Forelimb muscle (tissue), 1 donor: ENCODE measurements at regions not wholly inside any gene's neighbourhood (a gene's known extent, or its start where the extent isn't known, plus 50 kb on each side); places are given as distances from the start of the nearest gene placed in this dataset.

Experiments
- DNase-seq: peaks from one replicate; pipeline ENCODE4 v3.0.0-alpha.2; 2013; ENCODE audit warnings: low read depth

DNA sequence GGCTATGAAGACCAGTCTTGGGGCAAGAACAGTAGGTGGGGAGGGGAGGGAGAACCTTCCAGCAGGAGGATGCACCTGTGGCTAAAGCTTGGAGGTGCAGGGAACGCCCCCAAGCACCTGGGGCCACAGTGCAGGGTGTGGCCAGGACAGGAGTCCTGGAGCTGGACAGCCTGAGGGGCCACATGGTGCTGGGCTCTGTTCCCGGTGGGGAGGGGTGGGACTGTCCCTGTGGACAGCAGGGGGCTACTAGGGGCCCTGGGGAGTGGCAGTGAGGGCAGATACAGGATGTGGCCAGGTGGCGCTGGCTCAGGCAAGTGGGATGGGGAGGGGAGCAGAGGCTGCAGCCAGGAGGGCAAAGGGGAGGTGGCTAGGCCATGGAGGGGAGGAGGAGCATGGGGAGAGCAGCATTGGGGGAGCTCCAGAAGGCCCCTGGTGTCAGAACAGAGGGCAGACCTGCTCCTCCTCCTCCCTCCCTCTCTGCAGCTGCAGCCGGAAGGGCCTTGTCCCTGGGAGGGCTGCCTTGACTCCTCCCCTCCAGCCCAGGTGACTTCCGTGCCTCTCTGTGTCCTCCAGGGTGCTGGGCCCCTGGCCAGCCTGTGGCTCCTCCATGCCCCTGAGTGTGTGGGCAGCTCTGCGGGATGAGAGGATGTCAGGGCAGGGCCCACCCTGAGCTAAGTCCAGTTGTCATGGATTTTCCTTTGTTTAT lies 68.4 kb upstream of the DLK1 start:
- no peak for DNase-seq

GRCh38 chr14:100659345-100660001 lies 67.2 kb upstream of the DLK1 start:
- no peak for DNase-seq

DNA sequence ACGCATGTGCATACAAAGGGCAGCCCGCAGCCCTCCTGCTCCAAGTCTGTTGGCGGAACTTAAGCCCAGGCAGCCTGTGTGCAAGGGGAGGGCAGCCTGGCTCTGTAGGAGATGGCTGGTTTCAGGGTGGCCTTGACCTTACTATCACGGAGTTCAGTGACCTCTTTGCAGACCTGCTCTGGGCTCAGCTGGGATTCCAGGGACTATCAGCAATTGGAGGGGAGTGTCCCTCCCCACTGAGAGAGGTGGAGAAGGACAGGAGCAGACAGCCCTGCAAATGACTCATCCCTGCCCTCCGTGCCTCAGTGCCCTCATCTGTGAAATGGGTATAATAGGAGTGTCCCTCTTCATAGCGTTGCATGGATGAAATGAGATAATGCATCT lies 66.2 kb upstream of the DLK1 start:
- DNase-seq, result no peak

DNA sequence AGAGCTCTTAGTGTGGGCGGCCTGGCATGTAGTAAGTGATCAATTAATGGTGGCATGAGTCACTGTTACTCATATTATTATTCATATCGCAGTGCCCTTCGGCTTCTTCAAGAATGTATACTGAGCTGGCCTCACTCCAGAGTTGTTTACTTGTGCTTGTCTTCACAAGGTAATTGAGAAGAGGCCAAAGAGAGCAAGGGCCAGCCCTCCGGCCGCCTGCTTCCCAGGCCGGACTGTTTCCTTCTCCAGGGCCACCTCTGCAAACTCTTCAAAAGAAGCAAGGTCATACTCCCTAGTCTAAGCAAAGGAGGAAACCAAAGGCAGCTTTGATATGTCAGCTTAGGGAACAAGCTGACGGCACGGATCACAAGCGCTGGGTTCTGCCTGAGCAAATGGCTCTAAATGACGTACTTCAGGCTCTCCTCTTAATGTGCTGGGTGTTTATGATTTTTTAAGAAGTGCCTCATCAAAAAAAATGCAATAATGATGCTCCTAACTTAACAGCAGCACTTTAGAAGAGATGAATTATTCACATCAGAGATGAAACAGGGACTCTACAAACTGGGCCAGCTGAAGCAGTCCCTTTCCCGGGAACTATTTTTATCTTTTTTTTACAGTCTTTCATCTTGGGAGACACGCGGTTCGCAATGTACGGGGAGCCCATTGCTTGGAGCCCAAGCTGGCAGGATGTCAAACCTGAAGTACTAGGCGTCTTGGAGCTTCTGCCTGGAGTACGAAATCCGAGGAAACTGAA lies 65.6 kb upstream of the DLK1 start:
- DNase-seq, result no peak

DNA sequence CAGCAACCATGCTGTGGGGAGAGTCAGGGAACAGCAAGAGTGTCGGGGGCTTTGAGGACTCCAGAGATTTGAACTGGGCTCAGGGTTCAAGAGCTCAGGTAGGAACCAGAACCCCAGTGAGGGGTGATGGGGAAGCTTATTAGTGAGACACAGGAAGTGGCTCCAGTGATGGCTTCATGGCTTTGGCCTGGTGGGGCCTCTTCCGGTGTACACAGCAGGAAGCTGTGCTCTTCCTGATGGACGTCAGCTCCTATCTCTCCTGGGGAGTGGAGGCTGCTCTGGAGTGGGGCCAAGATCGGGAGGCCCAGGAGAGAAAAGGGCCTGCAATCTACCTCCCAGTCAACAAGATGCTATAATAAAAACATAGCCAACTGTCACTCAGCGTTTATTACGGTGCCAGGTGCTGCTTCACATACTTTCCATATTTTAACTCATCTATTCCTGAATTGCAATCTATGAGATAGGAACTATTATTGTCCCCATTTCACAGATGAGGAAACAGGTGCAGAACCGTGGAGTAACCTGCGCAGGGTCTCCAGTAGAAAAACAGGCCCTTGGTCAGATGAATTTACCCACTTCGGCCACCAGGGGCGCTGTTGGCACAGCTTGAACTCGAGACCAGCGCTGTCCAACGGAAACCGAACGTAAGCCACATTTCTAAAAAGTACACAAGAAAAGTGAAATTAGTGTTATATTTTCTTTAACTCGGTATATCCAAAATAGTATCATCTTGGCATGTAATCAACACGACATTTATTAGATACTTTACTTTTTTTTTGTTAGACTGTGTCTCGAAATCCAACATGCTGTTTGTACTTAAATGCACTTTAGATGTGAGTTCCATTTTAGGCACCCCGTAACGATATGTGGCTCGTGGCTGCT lies 63.6 kb upstream of the DLK1 start:
- no peak for DNase-seq

- no peak for DNase-seq
Measured at GRCh38 chr14:100663761-100664052, 63.0 kb upstream of the DLK1 start.

DNA sequence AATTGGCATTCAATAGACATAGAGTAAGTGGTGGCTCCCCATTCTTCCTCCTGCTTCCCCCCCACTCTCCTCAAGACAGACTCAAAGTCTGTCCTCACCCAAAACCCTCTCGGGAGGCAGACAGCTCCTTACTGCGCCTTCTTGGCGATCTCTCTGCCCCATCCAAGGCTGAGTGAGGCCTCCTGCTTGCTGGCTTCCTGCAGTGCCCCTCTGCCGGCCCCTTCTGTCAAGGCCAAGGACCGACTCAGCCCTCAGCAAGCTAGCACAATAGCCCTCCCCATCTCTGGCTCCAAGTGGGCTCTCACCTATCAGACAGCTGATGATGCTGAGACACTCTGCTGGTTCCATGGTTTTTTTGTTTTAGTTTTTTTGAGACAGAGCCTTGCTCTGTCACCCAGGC lies 62.5 kb upstream of the DLK1 start:
- DNase-seq, result no peak

DNA sequence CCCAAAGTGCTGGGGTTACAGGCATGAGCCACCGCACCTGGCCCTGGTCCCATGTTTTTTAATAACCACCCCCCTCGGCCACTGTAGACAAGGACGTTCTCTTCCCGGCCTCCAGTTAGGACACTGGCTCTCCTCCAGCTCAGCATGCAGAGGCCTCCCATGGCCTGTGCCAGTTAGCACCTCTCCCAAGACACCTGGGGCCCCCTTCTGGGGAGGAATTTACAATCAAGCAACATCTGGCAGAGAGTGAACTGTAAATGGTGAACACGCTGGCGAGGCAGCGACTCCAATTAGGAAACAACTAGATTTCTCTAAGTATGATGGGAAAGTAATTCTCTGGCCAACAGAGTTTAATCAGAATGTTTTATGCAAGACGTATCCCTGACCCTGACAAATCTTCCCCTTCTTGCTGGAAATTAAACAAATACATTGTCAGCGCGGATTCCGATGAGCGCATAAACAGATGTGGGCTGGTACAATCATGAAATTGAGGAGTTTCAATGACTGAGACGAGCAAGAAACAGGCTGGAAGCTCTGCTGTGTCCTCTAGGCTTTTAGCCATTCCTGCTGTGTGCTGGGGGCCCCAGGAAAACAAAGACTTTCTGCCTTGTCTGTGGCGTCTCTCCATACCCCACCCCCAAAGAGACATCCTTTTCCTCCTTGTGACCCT lies 61.7 kb upstream of the DLK1 start:
- peak; percentile 90 for DNase-seq

DNA sequence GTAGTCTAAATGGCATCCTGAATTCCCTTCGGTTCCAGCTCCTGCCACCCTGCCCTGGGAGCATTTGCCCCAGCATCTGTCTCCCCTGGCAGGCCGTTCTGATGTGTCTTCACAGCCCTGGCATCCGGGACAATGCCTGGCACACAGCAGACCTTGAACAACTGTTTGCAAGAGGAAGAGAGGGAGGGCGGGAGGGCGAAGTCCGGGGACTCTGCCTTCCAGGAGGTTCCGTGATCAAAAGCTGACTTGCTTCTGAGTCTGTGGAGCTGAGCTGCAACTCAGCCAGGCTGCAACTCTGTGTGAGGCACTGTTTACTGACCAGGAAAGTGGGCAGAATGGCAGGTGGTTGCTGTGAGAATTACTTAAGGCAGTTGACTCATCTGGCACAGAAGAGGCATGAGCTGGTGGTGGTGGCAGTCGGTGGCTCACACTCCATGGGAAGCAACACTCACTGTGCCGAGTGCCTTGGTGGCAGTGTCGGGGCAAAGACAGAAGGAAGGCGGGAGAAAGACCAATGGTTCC lies 61.1 kb upstream of the DLK1 start:
- no peak for DNase-seq

GRCh38 chr14:100666403-100666802 lies 60.3 kb upstream of the DLK1 start:
- no peak for DNase-seq

DNA sequence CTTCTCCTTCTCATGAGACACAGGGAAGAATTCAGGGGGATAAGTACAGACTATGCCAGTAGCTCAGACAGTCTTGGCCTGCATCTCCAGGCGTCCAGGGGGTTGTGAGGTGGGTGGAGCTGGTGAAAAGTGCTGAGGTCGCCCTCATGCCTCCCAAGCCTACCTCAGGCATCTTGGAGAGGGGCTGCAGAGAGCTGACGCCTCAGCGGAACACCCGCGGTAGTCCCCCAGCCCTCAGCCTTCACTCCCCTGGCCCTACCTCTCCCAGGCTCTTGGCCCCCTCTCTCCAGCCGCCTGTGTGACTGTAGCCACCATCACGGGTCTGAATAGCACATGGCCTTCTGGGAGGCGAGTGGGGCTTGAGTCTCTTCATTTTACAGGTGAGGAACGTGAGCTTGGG lies 59.8 kb upstream of the DLK1 start:
- DNase-seq, result no peak

GRCh38 chr14:100667656-100668055 lies 59.0 kb upstream of the DLK1 start:
- no peak for DNase-seq

DNA sequence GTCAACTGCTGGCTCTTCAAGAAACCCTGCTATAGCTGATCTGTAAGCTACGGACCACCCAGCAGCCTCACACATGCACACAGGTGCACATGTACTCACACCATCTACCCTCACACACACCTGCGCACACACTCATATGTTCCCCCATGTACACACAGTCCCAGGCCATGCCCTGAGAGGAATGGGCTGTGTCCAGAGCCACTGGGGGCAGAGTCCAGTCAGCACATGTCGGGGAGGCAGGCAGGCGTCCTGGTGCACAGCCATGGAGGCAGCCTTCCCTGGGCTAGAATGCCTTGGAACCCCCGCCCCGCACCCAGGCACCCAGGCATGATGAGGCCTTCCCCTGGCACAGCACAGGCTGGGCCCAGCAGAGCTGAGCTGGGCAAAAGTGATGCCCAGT lies 58.3 kb upstream of the DLK1 start:
- DNase-seq, result no peak

DNA sequence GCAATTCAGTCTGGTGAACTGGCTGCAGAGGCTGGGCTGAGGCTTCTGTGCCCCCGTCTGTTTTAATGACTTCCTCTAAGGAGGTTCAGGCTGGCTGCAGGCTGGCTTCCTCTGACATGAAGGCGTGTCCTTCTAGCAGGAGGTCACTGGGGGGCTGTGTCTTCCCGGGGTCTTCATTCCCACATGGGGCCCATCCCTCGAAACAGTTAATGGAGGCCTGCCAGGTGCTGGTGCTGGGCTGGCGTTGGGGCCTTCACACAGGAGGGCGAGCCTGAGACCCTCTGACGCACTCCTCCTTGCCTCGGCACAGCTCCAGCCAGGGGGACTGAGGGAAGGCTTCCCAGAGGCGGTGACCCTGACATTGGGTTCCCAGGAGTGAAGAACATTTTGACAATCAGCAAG lies 57.7 kb upstream of the DLK1 start:
- DNase-seq, result no peak

DNA sequence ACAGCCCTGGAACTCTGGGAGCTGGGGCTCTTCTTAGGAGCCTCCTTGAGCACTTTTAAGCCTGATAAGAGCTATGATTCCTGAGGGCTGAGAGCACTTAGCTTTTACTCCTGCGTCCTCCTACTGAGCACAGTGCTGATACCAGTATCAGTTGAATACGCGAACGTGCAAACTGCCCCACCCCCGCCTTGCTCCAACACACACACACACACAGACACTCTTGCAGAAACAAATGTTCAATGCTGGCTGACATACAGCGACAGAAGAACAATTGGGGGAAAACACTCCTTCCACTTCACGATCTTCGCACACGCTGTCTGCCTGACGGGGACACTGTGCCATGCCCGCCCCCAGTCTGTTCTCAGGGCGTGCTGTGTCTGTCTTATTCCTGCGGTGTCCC lies 57.2 kb upstream of the DLK1 start:
- no peak for DNase-seq

GRCh38 chr14:100670017-100670752 lies 56.5 kb upstream of the DLK1 start:
- no peak for DNase-seq

DNA sequence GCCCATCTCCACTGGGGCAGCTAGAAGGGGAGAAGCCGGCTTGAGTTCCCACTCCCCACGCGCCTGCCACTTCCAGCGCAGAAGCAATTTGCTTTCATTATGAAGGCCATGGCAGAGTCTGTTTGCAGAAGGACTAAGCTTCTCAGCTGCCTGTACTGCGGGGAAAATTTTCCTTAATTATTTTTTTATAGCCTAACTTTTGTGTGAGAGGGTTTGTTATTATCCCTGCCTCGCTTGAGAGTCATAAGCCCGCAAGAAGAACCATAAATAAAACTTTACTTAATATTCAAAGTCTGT lies 56.0 kb upstream of the DLK1 start:
- DNase-seq, result no peak

DNA sequence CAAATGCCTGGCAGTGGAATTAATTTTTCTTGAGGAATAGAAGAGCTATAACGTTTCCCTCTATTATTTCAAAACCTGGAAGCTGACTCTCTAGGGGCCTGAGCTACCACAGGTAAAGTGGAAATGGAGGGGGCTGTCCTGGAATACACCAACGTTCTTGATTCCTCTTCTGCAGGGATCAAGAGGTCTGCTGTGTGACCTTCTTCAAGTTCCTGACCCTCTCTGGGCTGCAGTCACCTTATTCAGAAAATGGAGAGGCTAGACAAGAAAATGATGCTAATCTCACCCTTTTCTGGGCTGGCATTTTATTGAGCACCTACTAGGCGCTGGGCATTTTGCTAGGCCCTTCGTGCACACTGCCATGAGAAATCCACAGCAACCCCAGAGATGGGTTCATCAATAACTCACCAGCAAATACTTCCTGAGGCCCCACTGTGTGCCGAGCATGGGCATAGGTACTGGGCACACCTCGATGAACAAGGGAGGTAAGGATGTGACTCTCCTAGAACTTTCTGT lies 55.2 kb upstream of the DLK1 start:
- DNase-seq, result no peak

- no peak for DNase-seq
Measured at GRCh38 chr14:100671906-100672305, 54.8 kb upstream of the DLK1 start.

GRCh38 chr14:100673085-100673806 lies 53.4 kb upstream of the DLK1 start:
- no peak for DNase-seq
